NT2/D1 (cell line): ENCODE measurements at regions not wholly inside any gene's neighbourhood (a gene's known extent, or its start where the extent isn't known, plus 50 kb on each side); places are given as distances from the start of the nearest gene placed in this dataset.

Experiments
- DNase-seq: peaks from one replicate; pipeline ENCODE4 v3.0.0-alpha.2; 2011; ENCODE audit warnings: low read depth, low spot score
- H3K27me3 ChIP-seq: 2 replicates; pipeline ENCODE4 v1.6.0; 2011; ENCODE audit warnings: mild to moderate bottlenecking; ENCODE audit not compliant: insufficient read length, insufficient read depth
- H3K36me3 ChIP-seq: 2 replicates; pipeline ENCODE4 v1.6.1; 2011; ENCODE audit warnings: mild to moderate bottlenecking, low read length, mixed read lengths; ENCODE audit not compliant: insufficient read depth, insufficient read length
- H3K4me1 ChIP-seq: 2 replicates; pipeline ENCODE4 v1.5.1; 2011; ENCODE audit not compliant: insufficient read depth, insufficient read length
- H3K4me3 ChIP-seq: 2 replicates; pipeline ENCODE4 v1.5.1; 2011; ENCODE audit warnings: low read depth; ENCODE audit not compliant: insufficient read length
- H3K9ac ChIP-seq: 2 replicates; pipeline ENCODE4 v1.6.0; 2011; ENCODE audit warnings: low read depth; ENCODE audit not compliant: insufficient read length
- H3K9me3 ChIP-seq: 2 replicates; pipeline ENCODE4 v1.5.1; 2011; ENCODE audit warnings: mild to moderate bottlenecking, low read length; ENCODE audit not compliant: insufficient read depth
- SUZ12 ChIP-seq: IDR thresholded peaks from 2 replicates; pipeline ENCODE4 v1.6.1; 2011; ENCODE audit not compliant: insufficient read length, insufficient read depth; ENCODE audit errors: extremely low read depth
- YY1 ChIP-seq: IDR thresholded peaks from 2 replicates; pipeline ENCODE4 v1.6.1; 2011; ENCODE audit not compliant: insufficient read length, insufficient read depth
- ZNF274 ChIP-seq: IDR thresholded peaks from 2 replicates; pipeline ENCODE4 v1.6.1; 2011; ENCODE audit warnings: mild to moderate bottlenecking, low read depth, low read length

- H3K27me3 ChIP-seq: no peaks in the 10 kb centered on the region
- no peak overlapping the region for H3K4me3 ChIP-seq
- TF ChIP-seq YY1 (no peak), ZNF274 (no peak), SUZ12 (no peak)
- no peak overlapping the region for H3K9ac ChIP-seq
- DNase-seq: no peak
- H3K36me3 ChIP-seq: no peaks in the 10 kb centered on the region
- H3K9me3 ChIP-seq: no peaks in the 10 kb centered on the region
- H3K4me1 ChIP-seq: no peaks in the 10 kb centered on the region
Observed at GRCh38 chr15:47932951-47933641, 187.7 kb upstream of the SLC24A5 start.

GRCh38 chr15:47933865-47934264 is 186.9 kb upstream of the SLC24A5 start:
- Histone ChIP-seq H3K9me3 (no peaks in the 10 kb centered on the region), H3K9ac (no peak overlapping the region), H3K4me1 (no peaks in the 10 kb centered on the region), H3K36me3 (no peaks in the 10 kb centered on the region), H3K27me3 (no peaks in the 10 kb centered on the region), H3K4me3 (no peak overlapping the region)
- DNase-seq: no peak
- TF ChIP-seq ZNF274: no peak

- Histone ChIP-seq H3K36me3 (no peaks in the 10 kb centered on the region), H3K4me3 (no peak overlapping the region), H3K27me3 (no peaks in the 10 kb centered on the region), H3K4me1 (no peaks in the 10 kb centered on the region), H3K9me3 (no peaks in the 10 kb centered on the region), H3K9ac (no peak overlapping the region)
- no peak for TF ChIP-seq YY1
- no peak for TF ChIP-seq ZNF274
- TF ChIP-seq SUZ12: no peak
- no peak for DNase-seq
Observed at GRCh38 chr15:47934342-47934741, 186.4 kb upstream of the SLC24A5 start.

- no peak overlapping the region for H3K9ac ChIP-seq
- no peaks in the 10 kb centered on the region for H3K27me3 ChIP-seq
- no peak for DNase-seq
- H3K9me3 ChIP-seq: no peaks in the 10 kb centered on the region
- TF ChIP-seq SUZ12 (no peak), YY1 (no peak), ZNF274 (no peak)
- no peak overlapping the region for H3K4me3 ChIP-seq
- H3K4me1 ChIP-seq: no peaks in the 10 kb centered on the region
- no peaks in the 10 kb centered on the region for H3K36me3 ChIP-seq
Observed at GRCh38 chr15:47937834-47938233, 183.0 kb upstream of the SLC24A5 start.

GRCh38 chr15:47944637-47945288 is 176.0 kb upstream of the SLC24A5 start:
- DNase-seq: no peak
- H3K9ac ChIP-seq: no peak overlapping the region
- TF ChIP-seq YY1 (no peak), ZNF274 (no peak), SUZ12 (no peak)
- no peaks in the 10 kb centered on the region for H3K36me3 ChIP-seq
- no peaks in the 10 kb centered on the region for H3K9me3 ChIP-seq
- no peak overlapping the region for H3K4me3 ChIP-seq
- H3K4me1 ChIP-seq: no peaks in the 10 kb centered on the region
- H3K27me3 ChIP-seq: no peaks in the 10 kb centered on the region

- no peak for DNase-seq
- TF ChIP-seq SUZ12: no peak
- no peak for TF ChIP-seq ZNF274
- no peak for TF ChIP-seq YY1
- Histone ChIP-seq H3K9ac (no peak overlapping the region), H3K27me3 (no peaks in the 10 kb centered on the region), H3K4me1 (no peaks in the 10 kb centered on the region), H3K4me3 (no peak overlapping the region), H3K9me3 (no peaks in the 10 kb centered on the region), H3K36me3 (no peaks in the 10 kb centered on the region)
Observed at GRCh38 chr15:47945872-47946650, 174.7 kb upstream of the SLC24A5 start.

- DNase-seq: no peak
- TF ChIP-seq SUZ12 (no peak), YY1 (no peak), ZNF274 (no peak)
Observed at GRCh38 chr15:47949815-47950214, 171.0 kb upstream of the SLC24A5 start.

More at GRCh38 chr15:47949815-47950214, 171.0 kb upstream of the SLC24A5 start:
- Histone ChIP-seq H3K9ac (no peak overlapping the region), H3K4me3 (no peak overlapping the region), H3K27me3 (no peaks in the 10 kb centered on the region), H3K9me3 (no peaks in the 10 kb centered on the region), H3K36me3 (no peaks in the 10 kb centered on the region), H3K4me1 (no peaks in the 10 kb centered on the region)
